ENCODE measurements at regions not wholly inside any gene's neighbourhood (a gene's known extent, or its start where the extent isn't known, plus 50 kb on each side); places are given as distances from the start of the nearest gene placed in this dataset.

GRCh38 chr3:95265129-95265528, 1202.3 kb downstream of the NSUN3 start:
- no peak for TF ChIP-seq CTCF (IDR thresholded peaks at IDR 0.05; ENCODE audit: low read length)
- no peak for TF ChIP-seq EZH2 (IDR thresholded peaks at IDR 0.05; ENCODE audit: borderline replicate concordance, low read length)
